HCT116 (cell line): ENCODE measurements at regions not wholly inside any gene's neighbourhood (a gene's known extent, or its start where the extent isn't known, plus 50 kb on each side); places are given as distances from the start of the nearest gene placed in this dataset.

ENCODE experiments used
- ATAC-seq: fragments of 200-7000 bp; cut with Tn5 transposase; 2 replicates; pipeline ENCODE4 v1.9.1; 2020; ENCODE audit warnings: mild to moderate bottlenecking, moderate library complexity
- BruUV-seq: library from RNA; stranded (reverse); fragments of 400-500 nt; replicated peaks from 2 replicates; lab custom pipeline; 2021; lab: Mats Ljungman, UMichigan
- CTCF ChIA-PET: fragments of 300-600 bp; sonication (Branson Sonifier 250); formaldehyde crosslinking; loops from one replicate; lab custom pipeline; 2021; ENCODE audit warnings: antibody characterized with exemption; lab: Charles Lee
- POLR2A ChIA-PET: fragments of 300-600, 350-600 bp; sonication (Branson Sonifier 250); formaldehyde crosslinking; loops from one replicate; lab custom pipeline; 2021; ENCODE audit warnings: antibody characterized with exemption; lab: Charles Lee
- RAD21 ChIA-PET, 2 experiments: fragments of 300-600 bp; sonication (Branson Sonifier 250); formaldehyde crosslinking; loops; one replicate each; lab custom pipeline; 2023; ENCODE audit warnings: low total read pairs in 2 of 2; ENCODE audit not compliant: uncharacterized antibody in 2 of 2, unreplicated experiment in 2 of 2, low non-redundant PET in 1 of 2; lab: Charles Lee
- DNase-seq: peaks from one replicate; pipeline ENCODE4 v3.0.0-alpha.2; 2010; ENCODE audit warnings: low read depth, low spot score
- H2AFZ ChIP-seq: fragments of 200-600 bp; shearing (Covaris generic), sonication (generic); 2 replicates; pipeline ENCODE4 v1.6.1; 2017; ENCODE audit warnings: low read depth, mixed run types, mixed read lengths, antibody characterized with exemption, low read length; ENCODE audit not compliant: poor library complexity, severe bottlenecking
- H3K27ac ChIP-seq: 2 replicates; pipeline ENCODE4 v1.5.1; 2012; ENCODE audit warnings: low read depth, low read length
- H3K27me3 ChIP-seq: fragments of 200-600 bp; sonication (generic); 2 replicates; pipeline ENCODE4 v1.6.1; 2016; ENCODE audit warnings: mixed run types, low read length, mixed read lengths; ENCODE audit not compliant: insufficient read depth
- H3K36me3 ChIP-seq, 2 experiments: fragments of 200-500 bp in 1 of 2; fragments of 200-600 bp in 1 of 2; sonication (Bioruptor generic) in 1 of 2; sonication (generic) in 1 of 2; 2 replicates each; pipeline versions ENCODE4 v1.5.1 to v1.6.1; 2014 to 2016; ENCODE audit warnings: low read length in 2 of 2, inconsistent platforms in 1 of 2, mixed read lengths in 1 of 2, mixed run types in 1 of 2; ENCODE audit not compliant: insufficient read depth in 2 of 2, control insufficient read depth in 1 of 2
- H3K4me1 ChIP-seq, 2 experiments: fragments of 200-600 bp in 1 of 2; sonication (generic) in 1 of 2; 2 replicates each; pipeline versions ENCODE4 v1.5.1 to v1.6.1; 2012 to 2017; ENCODE audit warnings: low read length in 2 of 2, inconsistent platforms in 1 of 2, mild to moderate bottlenecking in 1 of 2, mixed read lengths in 1 of 2, mixed run types in 1 of 2, moderate library complexity in 1 of 2; ENCODE audit not compliant: insufficient read depth in 2 of 2, control insufficient read depth in 1 of 2
- H3K4me2 ChIP-seq: fragments of 200-600 bp; sonication (generic); 2 replicates; pipeline ENCODE4 v1.6.1; 2017; ENCODE audit warnings: mixed run types, low read length, mixed read lengths
- H3K4me3 ChIP-seq, 2 experiments: fragments of 200-600 bp in 1 of 2; sonication (generic) in 1 of 2; replicated peaks in 1 of 2; 2 replicates each; pipeline ENCODE4 v1.5.1; 2011 to 2016; ENCODE audit warnings: low read length in 2 of 2, control low read depth in 1 of 2, low read depth in 1 of 2, mild to moderate bottlenecking in 1 of 2, mixed read lengths in 1 of 2, mixed run types in 1 of 2
- H3K79me2 ChIP-seq: fragments of 200-600 bp; sonication (generic); 2 replicates; pipeline ENCODE4 v1.6.1; 2017; ENCODE audit warnings: mild to moderate bottlenecking, mixed run types, low read length, moderate library complexity, mixed read lengths; ENCODE audit not compliant: insufficient read depth
- H3K9ac ChIP-seq: fragments of 200-600 bp; sonication (generic); 2 replicates; pipeline ENCODE4 v1.6.1; 2016; ENCODE audit warnings: low read length, mixed read lengths
- H3K9me2 ChIP-seq: fragments of 200-600 bp; sonication (generic), shearing (Covaris generic); 2 replicates; pipeline ENCODE4 v1.6.1; 2017; ENCODE audit warnings: mixed run types, mild to moderate bottlenecking, moderate library complexity; ENCODE audit not compliant: insufficient read depth
- H3K9me3 ChIP-seq, 2 experiments: fragments of 200-500 bp in 1 of 2; fragments of 200-600 bp in 1 of 2; sonication (Bioruptor generic) in 1 of 2; sonication (generic) in 1 of 2; 2 replicates each; pipeline ENCODE4 v1.6.1; 2014 to 2017; ENCODE audit warnings: low read length in 2 of 2, mixed read lengths in 2 of 2, inconsistent platforms in 1 of 2, low read depth in 1 of 2, mild to moderate bottlenecking in 1 of 2, mixed run types in 1 of 2, moderate library complexity in 1 of 2; ENCODE audit not compliant: control insufficient read depth in 1 of 2, insufficient read depth in 1 of 2
- H4K20me1 ChIP-seq: fragments of 200-600 bp; sonication (generic), shearing (Covaris generic); 2 replicates; pipeline ENCODE4 v1.6.1; 2017; ENCODE audit warnings: mixed run types, mild to moderate bottlenecking, moderate library complexity; ENCODE audit not compliant: insufficient read depth
- CBX3 ChIP-seq: IDR thresholded peaks from 2 replicates; pipeline ENCODE4 v1.6.1; 2012; ENCODE audit warnings: low read depth
- CEBPB ChIP-seq: IDR thresholded peaks from 2 replicates; pipeline ENCODE4 v1.6.1; 2012; ENCODE audit warnings: low read depth
- EGR1 ChIP-seq: IDR thresholded peaks from 2 replicates; pipeline ENCODE4 v1.6.1; 2012; ENCODE audit warnings: low read depth
- ELF1 ChIP-seq: IDR thresholded peaks from 2 replicates; pipeline ENCODE4 v1.6.1; 2012; ENCODE audit warnings: low read depth, borderline replicate concordance
- JUND ChIP-seq: IDR thresholded peaks from 2 replicates; pipeline ENCODE4 v1.6.1; 2012
- RAD21 ChIP-seq: IDR thresholded peaks from 2 replicates; pipeline ENCODE4 v1.6.1; 2012; ENCODE audit warnings: low read depth, mild to moderate bottlenecking
- SIN3A ChIP-seq: IDR thresholded peaks from 2 replicates; pipeline ENCODE4 v1.6.1; 2012; ENCODE audit warnings: low read depth
- TCF7L2 ChIP-seq: IDR thresholded peaks from 2 replicates; pipeline ENCODE4 v1.7.0; 2011; ENCODE audit warnings: borderline replicate concordance, inconsistent platforms; ENCODE audit not compliant: insufficient read depth, insufficient read length; ENCODE audit errors: extremely low read depth
- YY1 ChIP-seq: IDR thresholded peaks from 2 replicates; pipeline ENCODE4 v1.6.1; 2011; ENCODE audit warnings: low read length, low read depth, moderate library complexity, mild to moderate bottlenecking; ENCODE audit not compliant: insufficient replicate concordance; ENCODE audit errors: extremely low read depth
- ZNF274 ChIP-seq: fragments of 200-500 bp; sonication (Bioruptor generic); IDR thresholded peaks from 2 replicates; pipeline ENCODE4 v1.6.1; 2014; ENCODE audit warnings: mild to moderate bottlenecking, low read depth, low read length, inconsistent platforms
- intact Hi-C: fragments of 100-400 bp; cut with micrococcal nuclease; formaldehyde crosslinking; loops from 2 replicates; pipeline ENCODE4 v1.10.0; 2022
- TF ChIP-seq, protein P1 (sequence below): IDR thresholded peaks from 2 replicates; pipeline ENCODE4 v1.6.1; 2012; ENCODE audit warnings: low read depth
- TF ChIP-seq, protein P2 (sequence below), 3 experiments: fragments of 200-600 bp in 1 of 3; sonication (generic) in 1 of 3; IDR thresholded peaks in 2 of 3; conservative IDR thresholded peaks in 1 of 3; 2 replicates each; pipeline ENCODE4 v1.5.1; 2012 to 2017; ENCODE audit warnings: low read depth in 2 of 3, low read length in 2 of 3, antibody characterized with exemption in 1 of 3, borderline replicate concordance in 1 of 3, control low read depth in 1 of 3, mild to moderate bottlenecking in 1 of 3, mixed read lengths in 1 of 3, mixed run types in 1 of 3, moderate library complexity in 1 of 3; ENCODE audit not compliant: insufficient read depth in 1 of 3
- TF ChIP-seq, protein P3 (sequence below): IDR thresholded peaks from 2 replicates; pipeline ENCODE4 v1.6.1; 2011; ENCODE audit warnings: mild to moderate bottlenecking, low read length, moderate library complexity; ENCODE audit not compliant: insufficient replicate concordance; ENCODE audit errors: extremely low read depth

GRCh38 chr2:217215877-217216276 is 356.0 kb upstream of the TNP1 start (continued):
- TF ChIP-seq CEBPB = no peak

GRCh38 chr2:217208867-217209266 is 349.0 kb upstream of the TNP1 start:
- no peak overlapping the region for H3K4me3 ChIP-seq
- DNase-seq = no peak
- ChIA-PET RAD21 (no interaction called here), CTCF (no interaction called here), POLR2A (no interaction called here)
- no peak overlapping the region for H2AFZ ChIP-seq
- peaks cover 54% of the 10 kb centered on the region for H3K27me3 ChIP-seq
- H3K27ac ChIP-seq = no peak overlapping the region
- TF ChIP-seq ELF1 (no peak), RAD21 (no peak), CBX3 (no peak), SIN3A (no peak), YY1 (no peak), CEBPB (no peak), ZNF274 (no peak), EGR1 (no peak), TCF7L2 (no peak), JUND (no peak)
- TF ChIP-seq, protein P1, sequence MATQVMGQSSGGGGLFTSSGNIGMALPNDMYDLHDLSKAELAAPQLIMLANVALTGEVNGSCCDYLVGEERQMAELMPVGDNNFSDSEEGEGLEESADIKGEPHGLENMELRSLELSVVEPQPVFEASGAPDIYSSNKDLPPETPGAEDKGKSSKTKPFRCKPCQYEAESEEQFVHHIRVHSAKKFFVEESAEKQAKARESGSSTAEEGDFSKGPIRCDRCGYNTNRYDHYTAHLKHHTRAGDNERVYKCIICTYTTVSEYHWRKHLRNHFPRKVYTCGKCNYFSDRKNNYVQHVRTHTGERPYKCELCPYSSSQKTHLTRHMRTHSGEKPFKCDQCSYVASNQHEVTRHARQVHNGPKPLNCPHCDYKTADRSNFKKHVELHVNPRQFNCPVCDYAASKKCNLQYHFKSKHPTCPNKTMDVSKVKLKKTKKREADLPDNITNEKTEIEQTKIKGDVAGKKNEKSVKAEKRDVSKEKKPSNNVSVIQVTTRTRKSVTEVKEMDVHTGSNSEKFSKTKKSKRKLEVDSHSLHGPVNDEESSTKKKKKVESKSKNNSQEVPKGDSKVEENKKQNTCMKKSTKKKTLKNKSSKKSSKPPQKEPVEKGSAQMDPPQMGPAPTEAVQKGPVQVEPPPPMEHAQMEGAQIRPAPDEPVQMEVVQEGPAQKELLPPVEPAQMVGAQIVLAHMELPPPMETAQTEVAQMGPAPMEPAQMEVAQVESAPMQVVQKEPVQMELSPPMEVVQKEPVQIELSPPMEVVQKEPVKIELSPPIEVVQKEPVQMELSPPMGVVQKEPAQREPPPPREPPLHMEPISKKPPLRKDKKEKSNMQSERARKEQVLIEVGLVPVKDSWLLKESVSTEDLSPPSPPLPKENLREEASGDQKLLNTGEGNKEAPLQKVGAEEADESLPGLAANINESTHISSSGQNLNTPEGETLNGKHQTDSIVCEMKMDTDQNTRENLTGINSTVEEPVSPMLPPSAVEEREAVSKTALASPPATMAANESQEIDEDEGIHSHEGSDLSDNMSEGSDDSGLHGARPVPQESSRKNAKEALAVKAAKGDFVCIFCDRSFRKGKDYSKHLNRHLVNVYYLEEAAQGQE = no peak
- TF ChIP-seq, protein P2, sequence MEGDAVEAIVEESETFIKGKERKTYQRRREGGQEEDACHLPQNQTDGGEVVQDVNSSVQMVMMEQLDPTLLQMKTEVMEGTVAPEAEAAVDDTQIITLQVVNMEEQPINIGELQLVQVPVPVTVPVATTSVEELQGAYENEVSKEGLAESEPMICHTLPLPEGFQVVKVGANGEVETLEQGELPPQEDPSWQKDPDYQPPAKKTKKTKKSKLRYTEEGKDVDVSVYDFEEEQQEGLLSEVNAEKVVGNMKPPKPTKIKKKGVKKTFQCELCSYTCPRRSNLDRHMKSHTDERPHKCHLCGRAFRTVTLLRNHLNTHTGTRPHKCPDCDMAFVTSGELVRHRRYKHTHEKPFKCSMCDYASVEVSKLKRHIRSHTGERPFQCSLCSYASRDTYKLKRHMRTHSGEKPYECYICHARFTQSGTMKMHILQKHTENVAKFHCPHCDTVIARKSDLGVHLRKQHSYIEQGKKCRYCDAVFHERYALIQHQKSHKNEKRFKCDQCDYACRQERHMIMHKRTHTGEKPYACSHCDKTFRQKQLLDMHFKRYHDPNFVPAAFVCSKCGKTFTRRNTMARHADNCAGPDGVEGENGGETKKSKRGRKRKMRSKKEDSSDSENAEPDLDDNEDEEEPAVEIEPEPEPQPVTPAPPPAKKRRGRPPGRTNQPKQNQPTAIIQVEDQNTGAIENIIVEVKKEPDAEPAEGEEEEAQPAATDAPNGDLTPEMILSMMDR (IDR thresholded peaks at IDR 0.05 in 2 of 3, conservative IDR thresholded peaks at IDR 0.05 in 1 of 3; ENCODE audit: borderline replicate concordance in 1 of 3, insufficient read depth in 1 of 3, low read depth in 2 of 3, low read length in 2 of 3) = no peak
- TF ChIP-seq, protein P3, sequence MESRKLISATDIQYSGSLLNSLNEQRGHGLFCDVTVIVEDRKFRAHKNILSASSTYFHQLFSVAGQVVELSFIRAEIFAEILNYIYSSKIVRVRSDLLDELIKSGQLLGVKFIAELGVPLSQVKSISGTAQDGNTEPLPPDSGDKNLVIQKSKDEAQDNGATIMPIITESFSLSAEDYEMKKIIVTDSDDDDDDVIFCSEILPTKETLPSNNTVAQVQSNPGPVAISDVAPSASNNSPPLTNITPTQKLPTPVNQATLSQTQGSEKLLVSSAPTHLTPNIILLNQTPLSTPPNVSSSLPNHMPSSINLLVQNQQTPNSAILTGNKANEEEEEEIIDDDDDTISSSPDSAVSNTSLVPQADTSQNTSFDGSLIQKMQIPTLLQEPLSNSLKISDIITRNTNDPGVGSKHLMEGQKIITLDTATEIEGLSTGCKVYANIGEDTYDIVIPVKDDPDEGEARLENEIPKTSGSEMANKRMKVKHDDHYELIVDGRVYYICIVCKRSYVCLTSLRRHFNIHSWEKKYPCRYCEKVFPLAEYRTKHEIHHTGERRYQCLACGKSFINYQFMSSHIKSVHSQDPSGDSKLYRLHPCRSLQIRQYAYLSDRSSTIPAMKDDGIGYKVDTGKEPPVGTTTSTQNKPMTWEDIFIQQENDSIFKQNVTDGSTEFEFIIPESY = no peak
- no peaks in the 10 kb centered on the region for H3K79me2 ChIP-seq
- intact Hi-C loops = no loop called here
- ATAC-seq = no peak
- H4K20me1 ChIP-seq = no peaks in the 10 kb centered on the region
- no peaks in the 10 kb centered on the region for H3K36me3 ChIP-seq
- no peaks in the 10 kb centered on the region for H3K9me3 ChIP-seq
- no peak overlapping the region for H3K4me2 ChIP-seq
- H3K4me1 ChIP-seq = no peaks in the 10 kb centered on the region
- BruUV-seq = no TSS peak
- H3K9ac ChIP-seq = no peak overlapping the region
- no peaks in the 10 kb centered on the region for H3K9me2 ChIP-seq
